ENCODE measurements at regions not wholly inside any gene's neighbourhood (a gene's known extent, or its start where the extent isn't known, plus 50 kb on each side); places are given as distances from the start of the nearest gene placed in this dataset.

DNA sequence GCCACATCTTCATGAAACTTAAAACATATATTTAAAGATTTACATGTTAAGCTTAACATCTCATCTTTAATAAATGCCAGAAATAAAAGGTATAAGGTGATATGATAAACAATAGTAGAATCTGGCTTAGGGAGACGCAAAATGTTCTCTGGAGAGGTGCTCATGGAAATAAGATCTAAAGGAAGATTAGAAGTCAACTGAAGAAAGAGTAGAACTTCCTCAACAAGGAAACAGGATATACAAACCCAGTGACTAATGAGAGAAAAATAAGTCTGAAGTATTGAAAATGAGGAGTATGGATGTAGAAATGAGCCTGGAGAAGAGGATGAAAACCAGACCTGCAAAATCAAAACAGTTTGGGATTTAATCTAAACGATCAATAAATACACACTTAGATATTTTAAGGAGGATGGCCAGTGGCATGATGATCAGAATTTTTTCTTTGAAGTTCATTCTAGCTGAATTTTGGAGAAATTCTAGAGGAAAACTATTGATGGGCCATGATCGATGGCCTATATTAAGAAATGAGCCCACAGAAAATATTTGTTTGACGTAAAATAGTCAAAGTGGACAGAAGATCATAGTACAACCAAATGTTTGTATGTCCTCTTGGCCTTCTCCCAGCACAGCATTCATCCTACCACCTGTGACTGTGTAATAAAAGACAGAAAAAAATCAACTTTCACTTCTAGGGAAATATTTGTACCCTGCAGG, 387.9 kb upstream of the PTBP2 start:
- ATAC-seq: no peak

DNA sequence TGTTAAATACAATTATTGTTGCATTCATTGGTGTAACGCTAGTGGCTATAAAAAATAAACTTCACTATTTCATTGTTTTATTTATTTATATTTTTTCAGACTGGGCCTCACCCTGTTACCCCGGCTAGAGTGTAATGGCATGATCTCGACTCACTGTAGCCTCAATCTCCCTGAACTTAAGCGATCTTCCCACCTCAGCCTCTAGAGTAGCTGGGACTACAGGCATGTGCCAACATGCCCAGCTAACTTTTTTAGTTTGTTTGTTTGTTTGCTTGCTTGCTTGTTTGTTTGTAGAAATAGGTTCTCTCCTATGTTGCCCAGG, 387.4 kb upstream of the PTBP2 start:
- no peak for ATAC-seq

DNA sequence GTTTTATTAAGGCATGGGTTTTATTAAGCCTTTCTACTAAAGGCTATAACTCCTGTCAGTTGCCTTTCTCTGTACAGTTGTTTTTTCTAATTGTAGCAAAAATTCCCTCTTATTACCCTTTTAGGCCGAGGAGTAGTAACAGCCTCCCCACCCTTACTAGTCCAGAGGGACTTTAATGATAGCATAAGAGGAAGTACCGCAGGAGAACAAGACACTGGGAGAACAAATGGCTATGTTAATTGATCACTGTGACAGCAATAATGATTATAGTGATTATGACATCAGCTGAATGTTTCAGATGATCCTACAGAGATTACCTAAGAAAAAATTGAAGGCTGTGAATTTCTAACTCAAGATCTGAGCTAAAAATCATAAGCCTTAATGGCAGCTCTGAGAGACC, 383.0 kb upstream of the PTBP2 start:
- ATAC-seq: no peak

DNA sequence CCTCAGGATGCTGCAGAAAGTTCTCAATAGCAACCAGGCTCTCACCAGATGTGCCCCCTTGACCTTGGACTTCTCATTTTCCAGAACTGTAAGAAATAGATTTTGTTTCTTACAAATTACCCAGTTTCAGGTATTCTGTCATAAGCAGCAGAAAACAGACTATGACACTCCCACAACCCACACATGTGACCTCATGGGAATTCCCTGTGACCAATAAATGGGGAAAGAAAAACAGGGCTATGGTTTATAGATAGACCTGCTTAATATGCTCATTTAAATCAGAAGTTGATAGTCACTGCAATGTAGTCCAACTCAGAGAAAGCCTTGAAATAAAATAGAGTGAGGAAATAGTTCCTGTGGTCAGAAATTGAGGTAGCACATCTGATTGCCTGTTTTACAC, 380.9 kb upstream of the PTBP2 start:
- ATAC-seq: no peak

DNA sequence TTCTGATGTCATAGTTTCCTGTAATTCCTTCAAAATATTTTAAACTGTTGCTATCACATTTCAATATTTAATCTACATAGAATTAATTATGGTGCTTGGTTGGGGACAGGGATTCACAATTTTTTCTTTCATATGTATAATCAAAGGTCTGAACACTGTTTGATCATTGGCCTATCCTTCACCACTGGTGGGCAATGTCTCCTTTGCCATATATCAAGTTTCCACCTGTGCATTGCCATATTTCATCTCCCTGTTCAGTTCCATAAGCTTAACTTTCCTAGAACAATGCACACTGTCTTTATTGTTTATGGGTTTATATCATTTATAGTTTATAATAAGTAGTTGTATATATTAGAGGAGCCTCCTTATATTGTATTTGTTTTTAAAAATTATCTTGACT, 374.9 kb upstream of the PTBP2 start:
- no peak for ATAC-seq

DNA sequence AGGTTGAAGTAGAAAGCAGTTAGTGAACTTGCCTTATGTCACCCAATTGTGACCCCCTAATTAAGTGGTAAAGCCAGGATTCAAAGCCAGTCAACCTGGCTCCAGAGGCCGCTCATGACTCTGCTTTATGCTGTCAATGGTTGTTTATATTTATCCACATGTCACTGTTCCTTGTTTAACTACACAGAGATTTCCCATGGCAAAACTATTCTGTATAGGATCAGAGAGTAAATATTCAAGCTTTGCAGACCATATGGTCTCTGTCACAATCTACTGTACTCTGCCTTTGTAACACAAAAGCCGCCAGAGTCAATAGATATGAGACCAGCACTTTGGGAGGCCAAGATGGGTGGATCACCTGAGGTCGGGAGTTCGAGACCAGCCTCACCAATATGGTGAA, 371.7 kb upstream of the PTBP2 start:
- ATAC-seq: no peak

DNA sequence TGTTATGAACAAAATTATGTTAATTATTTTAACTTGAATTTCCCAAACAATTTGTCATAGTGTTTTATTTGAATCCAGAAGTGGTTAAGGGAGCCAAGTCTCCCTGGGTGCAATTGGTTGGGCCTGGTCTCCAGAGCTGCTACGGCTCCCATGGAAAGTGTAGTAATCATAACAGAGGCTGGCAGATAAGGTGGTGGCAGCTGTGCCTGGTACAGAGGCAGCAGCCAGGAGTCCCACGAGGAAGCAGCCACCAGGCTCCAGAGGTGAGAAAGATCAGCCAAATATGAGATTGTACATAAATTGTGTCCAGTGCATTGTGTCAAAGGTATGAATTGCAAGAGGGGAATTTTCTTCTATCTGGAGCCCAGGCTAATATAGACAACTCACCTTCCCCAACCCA, 368.9 kb upstream of the PTBP2 start:
- no peak for ATAC-seq

DNA sequence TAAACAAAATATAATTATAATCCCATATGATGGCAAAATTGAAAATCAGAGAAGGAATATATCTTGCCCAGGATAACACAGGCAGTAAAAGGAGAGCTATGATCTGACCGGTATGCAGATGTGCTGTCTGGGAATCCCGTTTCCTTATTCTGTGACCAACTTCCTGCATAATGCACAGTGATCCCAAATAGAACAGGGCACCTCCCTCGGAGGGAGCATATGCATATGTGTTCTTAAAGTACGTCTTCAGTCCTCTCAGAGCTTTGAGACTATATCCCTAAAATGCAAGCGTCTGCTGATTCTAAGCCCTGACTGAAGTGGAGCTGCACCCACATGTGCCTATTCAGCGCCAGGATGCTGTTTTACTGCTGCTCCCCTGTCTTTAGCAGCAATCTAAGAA, 366.1 kb upstream of the PTBP2 start:
- ATAC-seq: no peak

DNA sequence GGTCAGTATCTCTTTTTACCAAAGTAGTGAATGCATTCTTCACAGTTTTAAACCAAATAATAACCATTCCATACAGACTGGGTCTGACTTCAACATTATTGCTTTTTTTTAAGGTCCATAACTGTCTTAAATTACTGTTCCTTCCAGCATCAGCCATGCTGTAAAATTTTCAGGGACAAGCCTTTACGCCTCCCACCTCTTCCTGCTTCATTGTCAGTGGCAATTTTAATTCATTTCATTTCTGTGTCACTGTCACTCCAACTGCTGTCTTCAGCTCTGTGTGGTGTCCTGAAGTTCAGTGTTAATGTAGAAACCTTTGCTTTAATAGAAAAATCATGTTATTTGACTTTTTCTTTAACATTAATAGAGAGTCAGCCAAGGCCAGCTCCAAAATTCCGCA, 365.6 kb upstream of the PTBP2 start:
- ATAC-seq: no peak

DNA sequence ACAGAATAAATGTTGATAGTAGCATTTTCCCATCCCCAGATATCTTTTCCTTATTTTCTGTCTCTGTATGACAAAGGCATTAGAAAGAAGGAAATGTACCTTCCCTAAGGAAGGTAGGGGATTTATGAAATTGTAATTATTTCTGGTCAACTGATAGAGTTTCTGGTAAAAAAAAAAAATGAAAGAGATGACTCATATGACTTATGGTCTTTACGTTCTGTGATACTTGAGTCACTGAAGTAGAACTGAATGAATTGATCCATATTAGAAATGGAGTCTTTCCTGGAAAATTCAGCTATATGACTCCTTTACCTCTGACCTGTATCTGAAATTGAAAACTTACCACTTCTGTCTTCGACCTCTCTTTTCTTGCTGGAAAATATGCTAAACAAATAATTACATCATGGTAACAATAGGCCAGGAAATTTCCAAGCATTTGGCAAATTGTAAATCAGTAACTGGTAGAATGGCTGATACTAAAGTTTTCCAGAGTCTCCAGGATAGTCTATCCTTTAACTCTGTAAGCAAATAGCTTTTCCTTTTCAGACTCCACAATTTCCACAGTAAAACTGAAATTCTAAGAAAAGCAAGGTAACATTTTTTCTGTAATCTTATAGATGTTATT, 364.3 kb upstream of the PTBP2 start:
- no peak for ATAC-seq

DNA sequence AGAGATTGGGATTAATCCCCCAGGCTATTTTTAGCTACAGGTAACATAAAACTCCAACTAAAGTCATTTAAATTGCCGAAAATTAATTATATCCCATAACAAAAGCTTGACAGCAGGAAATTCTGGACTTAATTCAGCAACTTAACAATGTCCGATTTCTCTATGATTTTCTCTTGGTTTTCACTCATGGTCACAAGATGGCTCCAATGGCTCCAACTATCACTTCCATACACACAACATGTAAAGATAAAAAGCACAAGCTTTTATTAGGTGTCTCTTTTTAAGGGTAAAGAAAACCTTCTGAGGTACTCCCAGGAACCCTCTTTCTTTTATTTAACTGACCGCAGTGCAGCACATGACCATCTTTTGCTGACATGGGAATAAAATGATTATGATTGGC, 363.5 kb upstream of the PTBP2 start:
- no peak for ATAC-seq

DNA sequence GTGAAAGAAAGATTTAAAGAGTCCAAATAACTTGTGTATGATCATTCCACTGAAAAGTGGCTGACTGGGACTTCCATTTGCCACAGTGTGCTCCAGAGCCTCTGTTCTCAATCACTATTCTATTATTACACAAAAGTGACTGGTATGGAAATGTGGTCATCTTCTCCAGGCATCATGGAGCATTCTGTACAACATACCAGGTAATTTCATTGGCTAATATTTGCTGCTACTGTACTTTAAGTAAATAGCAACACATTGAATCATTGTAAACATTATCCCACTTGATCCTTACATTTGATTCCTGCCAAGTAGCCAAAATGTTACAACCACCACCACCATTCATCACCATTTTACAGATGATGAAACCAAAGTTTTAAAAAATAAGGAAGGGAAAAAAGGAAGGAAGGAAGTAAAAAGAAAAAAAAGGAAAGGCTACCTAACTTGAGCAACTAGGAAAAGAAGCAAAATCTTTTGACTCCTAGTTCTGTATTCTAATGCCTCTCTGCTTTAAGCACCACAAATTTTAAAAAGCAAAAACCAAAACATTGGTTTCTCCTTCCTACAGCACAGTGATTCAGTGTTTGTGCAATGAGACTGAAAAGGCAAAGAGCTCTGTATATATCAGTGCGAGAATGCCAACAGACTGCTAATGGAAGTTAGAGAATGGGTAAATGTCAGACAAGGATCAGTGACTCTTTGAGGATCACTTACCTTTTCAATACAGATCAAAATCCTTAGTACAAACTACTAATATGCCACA, 361.4 kb upstream of the PTBP2 start:
- ATAC-seq: no peak

DNA sequence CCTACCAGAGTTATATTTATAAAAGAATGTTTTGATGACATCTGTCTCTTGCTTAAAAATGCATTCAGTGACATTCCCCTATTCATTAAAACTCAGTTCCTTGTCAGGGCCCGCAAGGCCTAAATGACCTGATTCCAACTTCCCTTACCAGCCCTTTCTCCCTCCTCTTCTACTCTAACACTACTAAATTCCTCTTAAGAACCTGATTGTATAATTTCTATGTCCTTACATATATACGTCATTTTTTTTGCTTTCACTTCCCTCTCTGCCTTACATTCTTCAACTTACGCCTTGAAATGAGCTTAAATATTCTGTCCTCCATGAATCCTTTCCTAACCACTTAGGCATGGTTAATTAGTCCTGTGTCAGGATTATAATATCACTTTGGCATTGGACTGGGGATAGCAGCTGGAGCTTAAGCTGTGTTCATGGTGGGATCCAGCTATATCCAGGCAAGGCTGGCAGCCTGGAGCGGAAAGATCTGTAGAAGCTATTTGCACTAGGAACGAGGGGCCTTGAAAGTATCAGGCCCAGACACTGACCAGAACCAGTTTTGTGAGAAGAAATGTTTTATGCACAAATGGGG, 360.2 kb upstream of the PTBP2 start:
- no peak for ATAC-seq

DNA sequence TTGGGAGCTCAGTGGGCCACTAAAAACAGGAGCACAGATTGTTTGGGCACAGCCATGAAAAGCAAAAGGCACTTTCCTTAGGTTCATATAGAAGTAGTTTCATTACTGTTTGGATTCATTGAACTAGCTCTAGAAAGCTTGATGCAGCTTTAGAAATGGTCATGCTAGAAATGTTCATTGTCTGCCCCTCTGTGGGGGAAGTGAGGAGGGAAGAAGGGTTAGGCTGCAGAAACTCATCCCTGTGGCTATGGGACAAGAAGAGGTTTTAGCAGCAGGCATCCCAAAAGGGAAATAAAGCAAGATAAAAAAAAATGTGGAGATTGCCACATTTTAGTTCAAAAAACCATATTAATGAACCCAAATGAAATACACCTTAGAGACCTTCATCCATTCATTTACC, 359.6 kb upstream of the PTBP2 start:
- ATAC-seq: no peak

DNA sequence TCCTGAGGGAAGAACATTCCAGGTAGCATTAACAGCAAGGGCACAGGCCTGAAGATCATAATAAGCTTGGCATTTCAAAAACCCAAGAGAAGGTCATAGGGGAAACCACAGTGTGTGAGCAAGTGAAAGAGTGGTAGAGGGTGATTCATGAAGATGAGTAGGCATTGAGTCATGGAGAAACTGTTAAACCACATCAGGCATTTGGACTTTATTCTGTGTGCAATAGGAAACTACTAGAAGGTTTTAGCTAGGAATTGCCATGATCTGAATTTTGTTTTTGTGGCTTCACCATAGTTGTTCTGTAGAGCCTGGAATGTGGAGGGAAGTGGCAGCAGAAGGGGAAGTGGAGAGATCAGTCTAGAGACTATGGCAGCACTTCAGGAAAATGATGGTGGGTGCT, 359.0 kb upstream of the PTBP2 start:
- ATAC-seq: peak; percentile 98

DNA sequence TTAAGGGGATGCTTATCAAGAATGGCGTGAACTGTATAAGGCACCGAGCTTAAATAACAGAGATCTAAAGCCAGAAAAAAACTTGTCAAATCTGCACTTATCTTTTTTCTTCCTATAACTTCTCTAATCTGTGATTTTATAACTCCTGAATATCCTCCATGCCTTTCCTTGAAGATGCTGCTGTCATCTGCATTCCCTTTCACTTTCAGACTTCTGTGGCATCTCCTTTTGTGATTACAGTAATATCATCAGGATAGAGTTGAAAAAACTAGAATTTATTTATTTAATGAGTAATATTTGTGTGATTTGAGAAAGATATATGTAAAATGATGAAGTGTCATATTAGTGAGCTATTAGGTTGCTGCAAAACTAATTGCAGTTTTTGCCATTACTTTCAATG, 357.8 kb upstream of the PTBP2 start:
- no peak for ATAC-seq

DNA sequence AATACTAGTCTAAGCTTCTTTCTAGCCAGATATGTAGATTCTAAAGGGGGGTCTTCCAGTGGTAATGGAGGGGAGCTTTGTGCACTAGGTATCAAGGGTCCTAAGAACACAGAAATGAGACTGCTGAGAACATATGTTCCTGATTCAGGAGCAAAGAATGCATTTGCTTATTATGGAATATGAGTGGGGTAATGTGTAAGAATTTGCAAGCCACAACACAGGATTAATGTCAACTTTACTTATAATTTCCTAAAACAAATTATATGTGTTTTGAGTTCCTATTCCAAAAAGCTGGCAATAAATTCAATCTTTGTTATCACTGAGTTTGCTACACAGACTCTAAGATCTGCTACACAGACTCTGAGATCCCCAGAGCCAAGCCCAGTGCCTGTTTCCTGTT, 357.0 kb upstream of the PTBP2 start:
- ATAC-seq: no peak

DNA sequence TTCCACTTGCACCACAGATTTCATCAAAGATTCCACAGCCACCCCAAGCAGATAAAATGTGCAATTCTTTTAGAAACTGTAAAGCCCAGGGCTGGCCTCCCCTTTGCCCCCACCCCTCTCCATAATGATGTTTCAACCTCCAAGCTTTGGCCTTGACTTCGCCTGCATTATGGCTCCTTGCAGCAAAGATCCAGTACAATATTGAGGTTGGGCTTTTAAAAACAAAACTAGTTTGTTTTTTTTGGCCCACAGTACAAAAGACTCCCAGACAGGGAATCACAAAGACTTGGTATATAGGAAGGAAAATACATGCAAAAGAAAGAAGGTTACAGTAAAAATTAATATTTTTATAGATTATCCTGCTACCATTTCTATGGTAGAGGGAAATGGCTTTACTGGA, 356.5 kb upstream of the PTBP2 start:
- ATAC-seq: no peak

DNA sequence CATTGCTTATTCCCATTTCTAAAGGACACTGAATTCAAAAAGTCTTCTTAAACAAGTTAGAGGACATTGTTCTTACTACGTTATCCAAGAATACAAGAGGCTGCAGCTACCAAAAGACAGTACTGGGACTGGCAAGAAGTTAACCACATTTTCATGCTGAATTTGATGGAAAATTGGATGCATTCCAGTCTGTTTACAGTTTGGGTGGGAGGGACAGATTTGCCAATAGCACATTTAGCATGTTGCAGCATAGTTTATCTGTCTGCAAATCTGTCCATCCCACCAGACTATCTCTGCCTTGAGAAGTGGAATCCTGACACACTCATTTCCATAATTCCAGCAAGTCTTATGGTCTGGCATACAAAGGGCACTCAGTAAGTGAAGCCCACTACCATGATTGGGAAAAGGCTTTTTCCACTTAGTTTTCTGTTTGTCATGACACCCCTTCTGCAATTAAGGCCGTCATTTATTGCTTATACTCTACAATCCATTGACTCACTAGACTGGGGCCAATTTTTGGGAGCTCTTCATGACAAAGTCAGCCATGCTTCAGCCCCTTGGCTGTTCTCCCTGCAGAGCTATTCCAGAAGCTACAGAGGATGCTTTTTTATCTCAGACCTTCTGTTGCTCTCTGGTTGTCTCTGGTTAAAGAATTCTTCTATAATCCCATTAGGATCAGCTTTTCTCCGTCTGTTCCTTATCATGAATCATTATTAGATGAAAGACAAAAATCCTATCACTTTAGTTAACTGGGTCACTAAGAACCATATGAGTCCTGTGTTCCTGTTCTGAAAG, 355.8 kb upstream of the PTBP2 start:
- no peak for ATAC-seq

DNA sequence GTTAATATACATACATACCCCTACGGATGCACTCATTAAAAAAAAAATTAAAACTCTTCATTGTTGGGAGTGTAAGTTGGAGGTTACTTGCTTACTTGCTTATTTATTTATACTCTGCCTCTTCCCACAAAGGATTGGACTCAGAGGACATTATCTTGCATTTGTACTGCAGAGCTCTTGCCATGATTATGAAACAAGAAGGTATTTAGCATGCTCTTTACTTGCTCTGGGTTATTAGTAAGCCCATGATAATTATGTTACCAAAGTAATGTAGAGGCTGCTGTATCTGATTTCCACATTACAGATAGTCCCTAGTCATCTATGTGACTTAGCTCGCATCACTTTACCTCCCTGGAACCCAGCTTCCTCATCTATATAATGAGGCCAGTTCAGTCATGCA, 355.1 kb upstream of the PTBP2 start:
- no peak for ATAC-seq

DNA sequence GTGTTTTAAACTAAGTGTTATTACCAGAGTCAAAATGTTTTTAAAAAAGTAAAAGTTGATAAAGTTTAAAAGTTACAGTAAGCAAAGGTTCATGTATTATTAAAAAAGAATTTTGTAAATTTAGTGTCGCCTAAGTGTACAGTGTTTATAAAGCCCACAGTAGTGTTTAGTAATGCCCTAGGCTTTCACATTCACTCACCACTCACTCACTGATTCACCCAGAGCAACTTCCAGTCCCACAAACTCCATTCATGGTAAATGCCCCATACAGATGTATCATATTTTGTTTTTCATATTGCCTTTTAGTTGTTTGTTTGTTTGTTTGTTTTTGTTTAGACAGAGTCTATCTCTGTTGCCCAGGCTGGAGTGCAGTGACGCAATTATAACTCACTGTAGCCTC, 353.8 kb upstream of the PTBP2 start:
- no peak for ATAC-seq

DNA sequence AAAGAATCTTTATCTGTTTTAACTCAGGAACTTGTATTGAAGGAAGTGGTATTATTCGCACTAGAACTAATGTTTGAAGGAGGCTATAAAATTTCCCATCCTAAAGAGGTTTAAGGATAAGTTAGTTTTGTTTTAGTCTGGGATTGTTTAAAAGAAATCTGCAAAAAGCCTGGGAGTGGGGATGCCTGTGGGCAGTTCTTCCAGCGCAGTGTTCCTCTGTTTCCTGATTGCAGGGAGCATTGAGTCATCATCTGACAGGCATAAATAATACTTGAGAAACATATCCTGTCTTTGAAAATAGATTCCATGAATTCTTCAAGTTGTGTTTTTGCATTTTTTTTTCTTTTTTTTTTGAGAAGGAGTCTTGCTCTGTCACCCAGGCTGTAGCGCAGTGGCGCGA, 350.8 kb upstream of the PTBP2 start:
- ATAC-seq: no peak

DNA sequence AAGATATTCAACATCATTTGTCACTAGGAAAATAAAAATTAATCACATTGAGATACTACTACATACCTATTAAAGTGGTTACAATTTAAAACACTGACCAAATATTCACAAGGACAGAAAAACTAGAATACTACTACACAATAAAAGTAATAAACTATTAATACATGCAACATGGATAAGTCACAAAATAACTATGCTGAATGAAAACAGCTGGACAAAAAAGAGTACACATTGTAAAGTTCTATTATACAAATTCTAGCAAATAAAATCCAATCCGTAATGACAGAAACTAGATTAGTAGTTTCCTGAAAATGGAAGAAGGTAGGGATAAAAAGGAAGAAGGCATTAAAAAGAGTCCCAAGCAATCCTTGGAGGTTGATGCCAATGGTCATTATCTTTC, 348.7 kb upstream of the PTBP2 start:
- no peak for ATAC-seq
